ENCODE measurements at regions not wholly inside any gene's neighbourhood (a gene's known extent, or its start where the extent isn't known, plus 50 kb on each side); places are given as distances from the start of the nearest gene placed in this dataset.

GRCh38 chr11:111173221-111173620 is 72.3 kb upstream of the POU2AF2 start:
- H3K27ac ChIP-seq = no peak overlapping the region
- H3K36me3 ChIP-seq = no peaks in the 10 kb centered on the region
- H3K4me1 ChIP-seq = no peaks in the 10 kb centered on the region
- DNase-seq = no peak
- no peak for TF ChIP-seq POLR2A (IDR thresholded peaks at IDR 0.05)
- TF ChIP-seq CTCF (IDR thresholded peaks at IDR 0.05) = no peak
- H3K4me3 ChIP-seq (replicated peaks in 1 of 3) = no peak overlapping the region
- no peaks in the 10 kb centered on the region for H3K9me3 ChIP-seq
- 96 to 98% methylated on average over 3 of the region's 3 CpGs for WGBS, 2 donors
- intact Hi-C loops (cut with DNase I) = no loop called here
- no peaks in the 10 kb centered on the region for H3K27me3 ChIP-seq

- Histone ChIP-seq H3K27ac (no peak overlapping the region), H3K9me3 (no peaks in the 10 kb centered on the region), H3K27me3 (no peaks in the 10 kb centered on the region), H3K4me1 (no peaks in the 10 kb centered on the region), H3K4me3 (replicated peaks in 1 of 3) (no peak overlapping the region), H3K36me3 (no peaks in the 10 kb centered on the region)
- intact Hi-C loops (cut with DNase I) = no loop called here
- DNase-seq = no peak
- whole genome bisulfite sequencing, 2 donors = 88 to 90% methylated on average over 3 of the region's 3 CpGs
- no peak for TF ChIP-seq POLR2A (IDR thresholded peaks at IDR 0.05)
- TF ChIP-seq CTCF (IDR thresholded peaks at IDR 0.05) = no peak
These were observed 73.1 kb upstream of the POU2AF2 start for GRCh38 chr11:111172321-111172862.

- no peaks in the 10 kb centered on the region for H3K27me3 ChIP-seq
- H3K27ac ChIP-seq = no peak overlapping the region
- H3K4me3 ChIP-seq (replicated peaks in 1 of 3) = no peak overlapping the region
- H3K36me3 ChIP-seq = no peaks in the 10 kb centered on the region
- no peak for DNase-seq
- WGBS, 2 donors = 95% methylated on average over 8 to 11 of the region's 11 CpGs
- no peak for TF ChIP-seq POLR2A (IDR thresholded peaks at IDR 0.05)
- TF ChIP-seq CTCF (IDR thresholded peaks at IDR 0.05) = no peak
- no peaks in the 10 kb centered on the region for H3K9me3 ChIP-seq
- H3K4me1 ChIP-seq = no peaks in the 10 kb centered on the region
- intact Hi-C loops (cut with DNase I) = no loop called here
These were observed 74.7 kb upstream of the POU2AF2 start for GRCh38 chr11:111170761-111171379.

- WGBS, 2 donors = 93 to 95% methylated on average over 5 of the region's 5 CpGs
- no peak for DNase-seq
- no peaks in the 10 kb centered on the region for H3K9me3 ChIP-seq
- H3K4me1 ChIP-seq = no peaks in the 10 kb centered on the region
- no peak for TF ChIP-seq CTCF (IDR thresholded peaks at IDR 0.05)
- H3K27ac ChIP-seq = no peak overlapping the region
- intact Hi-C loops (cut with DNase I) = no loop called here
- H3K36me3 ChIP-seq = no peaks in the 10 kb centered on the region
- no peak overlapping the region for H3K4me3 ChIP-seq (replicated peaks in 1 of 3)
- no peaks in the 10 kb centered on the region for H3K27me3 ChIP-seq
These were observed 76.2 kb upstream of the POU2AF2 start for GRCh38 chr11:111169367-111169766.

GRCh38 chr11:111168871-111169270 is 76.7 kb upstream of the POU2AF2 start:
- H3K36me3 ChIP-seq = no peaks in the 10 kb centered on the region
- no peak for DNase-seq
- no peaks in the 10 kb centered on the region for H3K4me1 ChIP-seq
- WGBS, 2 donors = 91 to 99% methylated on average over 2 of the region's 2 CpGs
- H3K4me3 ChIP-seq (replicated peaks in 1 of 3) = no peak overlapping the region
- no peaks in the 10 kb centered on the region for H3K27me3 ChIP-seq
- no peaks in the 10 kb centered on the region for H3K9me3 ChIP-seq
- H3K27ac ChIP-seq = no peak overlapping the region
- TF ChIP-seq POLR2A (IDR thresholded peaks at IDR 0.05) (no peak), CTCF (IDR thresholded peaks at IDR 0.05) (no peak)
- intact Hi-C loops (cut with DNase I) = no loop called here

Data from thyroid gland (tissue), 4 donors.